Fibroblast of the aortic adventitia (primary cell): ENCODE measurements at regions not wholly inside any gene's neighbourhood (a gene's known extent, or its start where the extent isn't known, plus 50 kb on each side); places are given as distances from the start of the nearest gene placed in this dataset.

ENCODE experiments used
- DNase-seq: peaks from one replicate; pipeline ENCODE4 v3.0.0-alpha.2; 2010; ENCODE audit warnings: low read depth
- H3K4me3 ChIP-seq: 2 replicates; pipeline ENCODE4 v1.5.1; 2011; ENCODE audit warnings: low read depth, mild to moderate bottlenecking, control low read depth, low read length, moderate library complexity
- TF ChIP-seq, protein P1 (sequence below): IDR thresholded peaks from 2 replicates; pipeline ENCODE4 v1.5.1; 2011; ENCODE audit warnings: mild to moderate bottlenecking, low read length, control low read depth, inconsistent platforms; ENCODE audit not compliant: insufficient read depth

DNA sequence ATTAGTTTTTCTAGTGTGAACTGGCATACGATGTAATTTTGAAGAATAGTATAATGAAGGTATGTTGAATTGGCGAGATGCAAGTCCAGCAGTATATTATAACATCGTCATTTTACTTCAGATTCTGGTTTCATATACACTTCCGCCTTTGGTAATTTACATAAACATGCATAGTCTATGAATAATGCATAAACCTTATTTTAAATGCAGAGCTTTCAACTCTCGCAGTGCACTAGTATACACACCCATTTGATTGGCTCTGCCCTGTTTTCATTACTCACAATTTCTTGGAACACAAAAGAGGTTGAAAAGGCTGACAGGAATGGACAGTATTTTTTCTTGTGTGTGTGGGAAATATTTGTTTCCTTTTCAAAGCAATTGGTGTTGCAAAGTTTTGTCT lies 128.9 kb upstream of the CCNH start:
- H3K4me3 ChIP-seq: no peak overlapping the region
- TF ChIP-seq, protein P1, sequence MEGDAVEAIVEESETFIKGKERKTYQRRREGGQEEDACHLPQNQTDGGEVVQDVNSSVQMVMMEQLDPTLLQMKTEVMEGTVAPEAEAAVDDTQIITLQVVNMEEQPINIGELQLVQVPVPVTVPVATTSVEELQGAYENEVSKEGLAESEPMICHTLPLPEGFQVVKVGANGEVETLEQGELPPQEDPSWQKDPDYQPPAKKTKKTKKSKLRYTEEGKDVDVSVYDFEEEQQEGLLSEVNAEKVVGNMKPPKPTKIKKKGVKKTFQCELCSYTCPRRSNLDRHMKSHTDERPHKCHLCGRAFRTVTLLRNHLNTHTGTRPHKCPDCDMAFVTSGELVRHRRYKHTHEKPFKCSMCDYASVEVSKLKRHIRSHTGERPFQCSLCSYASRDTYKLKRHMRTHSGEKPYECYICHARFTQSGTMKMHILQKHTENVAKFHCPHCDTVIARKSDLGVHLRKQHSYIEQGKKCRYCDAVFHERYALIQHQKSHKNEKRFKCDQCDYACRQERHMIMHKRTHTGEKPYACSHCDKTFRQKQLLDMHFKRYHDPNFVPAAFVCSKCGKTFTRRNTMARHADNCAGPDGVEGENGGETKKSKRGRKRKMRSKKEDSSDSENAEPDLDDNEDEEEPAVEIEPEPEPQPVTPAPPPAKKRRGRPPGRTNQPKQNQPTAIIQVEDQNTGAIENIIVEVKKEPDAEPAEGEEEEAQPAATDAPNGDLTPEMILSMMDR: no peak
- no peak for DNase-seq

DNA sequence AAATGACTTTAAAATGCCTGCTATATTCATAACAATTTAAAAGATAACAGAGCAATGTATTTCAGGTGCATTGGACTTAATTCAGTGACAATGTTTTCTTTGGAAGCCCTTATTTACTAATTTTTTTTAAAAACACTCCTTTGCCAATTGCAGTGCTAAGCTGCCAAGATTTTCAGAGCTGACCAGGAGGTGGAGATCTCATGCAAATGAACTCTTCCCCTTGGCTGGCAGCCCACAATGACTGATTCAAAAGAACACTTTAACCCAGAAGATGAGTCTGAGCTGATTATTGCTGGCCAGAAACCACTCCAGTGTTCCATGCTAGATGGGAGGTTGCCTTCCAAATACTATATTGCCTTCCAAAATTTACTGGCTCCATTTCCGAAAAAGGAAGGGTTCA lies 128.3 kb upstream of the CCNH start:
- H3K4me3 ChIP-seq: no peak overlapping the region
- TF ChIP-seq, protein P1: no peak
- peak; percentile 51 for DNase-seq

DNA sequence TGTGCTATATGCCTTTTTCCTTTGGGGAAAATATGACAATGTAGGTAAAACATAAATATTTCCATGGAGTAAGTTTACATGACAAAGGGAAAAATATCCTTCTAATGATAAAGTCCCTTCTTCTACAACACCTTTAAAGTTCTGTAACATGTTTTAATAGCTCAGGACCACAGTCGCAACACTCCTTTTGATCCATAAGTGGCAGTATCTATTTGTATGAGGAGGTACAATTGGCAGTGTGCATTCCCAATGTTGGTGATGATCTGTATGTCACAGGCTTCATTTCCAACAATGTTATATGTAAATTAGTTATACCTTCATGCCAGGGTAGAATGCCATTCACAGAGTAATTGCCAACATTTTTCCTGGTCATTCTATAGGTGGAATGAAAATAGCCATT lies 127.1 kb upstream of the CCNH start:
- H3K4me3 ChIP-seq: no peak overlapping the region
- no peak for DNase-seq
- TF ChIP-seq, protein P1: no peak

DNA sequence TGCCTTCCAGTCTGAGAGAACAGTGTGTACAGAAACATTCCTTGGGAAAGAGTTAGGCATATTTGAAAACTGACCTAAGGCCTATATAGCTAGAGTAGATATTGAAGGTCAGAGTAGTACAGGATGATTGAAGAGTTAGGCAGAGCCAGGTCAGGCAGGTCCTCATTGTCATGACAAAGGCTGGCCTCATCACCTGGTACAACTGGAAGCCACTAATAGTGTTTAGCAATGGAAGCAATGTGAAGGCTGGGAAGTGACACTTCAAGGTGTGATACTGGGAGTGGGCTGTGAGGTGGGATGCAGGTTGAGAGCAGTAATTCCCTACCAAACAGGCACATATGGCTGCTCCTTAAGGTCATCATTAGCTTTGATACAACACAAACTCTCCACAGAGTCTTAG lies 123.6 kb upstream of the CCNH start:
- no peak overlapping the region for H3K4me3 ChIP-seq
- DNase-seq: no peak
- TF ChIP-seq, protein P1: no peak

DNA sequence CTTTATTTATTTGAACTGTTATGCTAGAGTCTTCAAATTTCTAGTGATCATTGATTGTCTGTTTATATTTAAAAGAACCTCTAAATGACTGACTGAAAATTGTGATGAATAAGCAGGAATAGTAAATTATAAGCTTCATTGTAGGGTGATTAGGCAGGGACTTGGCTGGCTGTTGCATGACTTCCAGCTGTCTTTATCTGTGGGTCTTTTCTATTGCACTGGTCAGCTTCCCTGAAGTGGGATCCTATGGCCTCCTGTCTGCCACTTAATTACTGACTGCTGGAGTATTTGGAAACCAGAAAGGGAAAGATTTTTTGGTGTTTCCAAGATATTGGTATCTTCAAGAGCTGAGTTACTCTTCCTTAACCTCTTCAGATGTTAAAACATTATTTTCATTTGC lies 123.0 kb upstream of the CCNH start:
- H3K4me3 ChIP-seq: no peak overlapping the region
- TF ChIP-seq, protein P1: no peak
- no peak for DNase-seq

DNA sequence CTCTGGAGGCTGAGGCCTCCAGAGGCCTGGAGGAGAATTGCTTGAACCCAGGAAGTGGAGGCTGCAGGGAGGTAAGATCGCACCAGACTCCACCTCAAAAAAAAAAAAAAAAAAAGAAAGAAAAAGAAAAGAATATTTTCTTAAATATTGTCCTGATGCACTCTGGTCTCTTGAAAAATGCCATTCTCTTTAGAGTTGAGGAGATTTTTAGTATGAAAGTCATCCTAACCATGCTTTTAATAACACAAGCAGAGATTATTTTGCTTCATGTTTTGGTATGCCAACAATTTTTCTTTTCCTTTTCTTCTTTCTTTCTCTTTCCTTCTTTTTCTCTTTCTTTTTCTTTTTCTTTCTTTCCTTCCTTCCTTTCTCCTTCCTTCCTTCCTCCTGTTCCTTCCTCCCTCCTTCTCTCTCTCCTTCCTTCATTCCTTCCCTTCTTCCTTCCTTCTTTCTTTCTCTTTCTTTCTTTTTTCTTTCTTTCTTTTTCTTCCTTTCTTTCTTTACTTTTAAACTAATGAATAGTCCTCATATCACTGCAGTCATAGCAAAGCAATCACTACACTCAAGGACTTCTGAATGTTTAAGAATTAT lies 116.9 kb upstream of the CCNH start:
- no peak overlapping the region for H3K4me3 ChIP-seq
- DNase-seq: no peak
- TF ChIP-seq, protein P1: no peak

DNA sequence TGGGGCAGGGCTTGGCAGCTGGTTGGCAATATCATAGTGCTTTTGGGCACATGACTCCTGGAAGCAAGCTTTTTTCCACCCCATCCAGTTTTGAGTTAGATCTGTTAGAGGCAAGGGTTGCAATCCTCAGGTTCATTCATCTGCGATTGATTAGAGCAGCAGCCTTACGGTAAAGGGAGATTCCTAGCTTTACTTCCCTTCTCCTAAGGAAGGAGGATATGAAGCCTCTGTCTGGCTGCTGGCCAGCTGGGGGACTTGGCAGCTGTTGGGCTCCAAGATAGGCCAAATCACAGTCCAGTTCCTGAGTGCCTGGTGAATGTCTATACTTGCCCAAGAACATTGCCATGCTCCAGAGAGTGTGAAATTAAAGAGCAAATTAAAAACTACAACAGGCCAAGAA lies 113.4 kb upstream of the CCNH start:
- DNase-seq: no peak
- TF ChIP-seq, protein P1: no peak

More for the DNA sequence above, 113.4 kb upstream of the CCNH start:
- no peak overlapping the region for H3K4me3 ChIP-seq
